ENCODE measurements at regions not wholly inside any gene's neighbourhood (a gene's known extent, or its start where the extent isn't known, plus 50 kb on each side); places are given as distances from the start of the nearest gene placed in this dataset.
"Not testable (repeated sequence)": the region's sequence is repeated elsewhere in the genome, so short reads cannot be mapped to it uniquely, and the experiment has no call there.

DNA sequence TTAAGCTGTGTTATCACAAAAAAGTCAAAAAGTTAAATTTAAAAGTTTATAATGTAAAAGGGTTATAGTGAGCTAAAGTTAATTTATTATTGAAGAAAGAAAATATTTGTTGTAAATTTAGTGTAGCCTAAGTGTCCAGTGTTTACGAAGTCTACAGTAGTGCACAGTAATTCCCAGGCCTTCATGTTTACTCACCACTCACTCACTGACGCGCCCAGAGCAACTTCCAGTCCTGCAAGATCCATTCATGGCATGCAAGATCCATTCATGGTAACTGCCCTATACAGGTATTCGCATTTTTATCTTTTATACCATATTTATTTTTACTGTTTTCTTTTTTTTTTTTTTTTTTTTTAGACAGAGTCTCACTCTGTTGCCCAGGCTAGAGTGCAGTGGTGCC lies 69.5 kb downstream of the TPRA1 start:
- ATAC-seq (no peak), DNase-seq (no peak)
- Mint-ChIP-seq H3K36me3 (ENCODE audit: low read depth) (no peaks in the 10 kb centered on the region), H3K27me3 (peaks cover 19% of the 10 kb centered on the region), H3K27ac (no peak overlapping the region), H3K4me3 (no peak overlapping the region), H3K9me3 (no peaks in the 10 kb centered on the region), H3K4me1 (no peaks in the 10 kb centered on the region)

- H3K27me3 Mint-ChIP-seq: peaks cover 19% of the 10 kb centered on the region
- no peak overlapping the region for H3K4me3 Mint-ChIP-seq
- DNase-seq (no peak), ATAC-seq (no peak)
- no peaks in the 10 kb centered on the region for H3K36me3 Mint-ChIP-seq (ENCODE audit: low read depth)
- H3K9me3 Mint-ChIP-seq: no peaks in the 10 kb centered on the region
- H3K4me1 Mint-ChIP-seq: no peaks in the 10 kb centered on the region
- no peak overlapping the region for H3K27ac Mint-ChIP-seq
Measured at GRCh38 chr3:127518456-127519081, 72.0 kb downstream of the TPRA1 start.

DNA sequence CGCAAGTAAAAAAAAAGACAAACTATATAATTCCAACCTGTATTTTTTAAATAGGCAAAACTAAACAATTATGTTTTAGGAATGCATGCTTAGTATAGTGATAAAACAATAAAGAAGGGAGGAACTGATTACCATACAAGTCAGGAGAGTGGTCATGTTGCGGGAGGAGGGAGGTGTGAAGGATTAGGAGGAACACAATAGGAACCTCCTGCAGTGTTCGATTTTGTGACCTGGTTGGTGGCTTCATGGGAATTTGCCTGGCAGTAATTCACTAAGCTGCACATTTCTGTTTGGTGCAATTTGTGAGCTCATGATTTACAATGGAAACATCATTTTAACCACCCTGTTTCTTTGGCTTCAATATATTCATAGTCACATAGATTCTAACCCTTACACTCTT lies 78.3 kb downstream of the TPRA1 start:
- H3K36me3 Mint-ChIP-seq (ENCODE audit: low read depth): no peaks in the 10 kb centered on the region
- DNase-seq: no peak
- H3K9me3 Mint-ChIP-seq: no peaks in the 10 kb centered on the region
- no peaks in the 10 kb centered on the region for H3K4me1 Mint-ChIP-seq
- ATAC-seq: no peak
- no peak overlapping the region for H3K4me3 Mint-ChIP-seq
- peaks cover 24% of the 10 kb centered on the region for H3K27me3 Mint-ChIP-seq
- H3K27ac Mint-ChIP-seq: no peak overlapping the region

DNA sequence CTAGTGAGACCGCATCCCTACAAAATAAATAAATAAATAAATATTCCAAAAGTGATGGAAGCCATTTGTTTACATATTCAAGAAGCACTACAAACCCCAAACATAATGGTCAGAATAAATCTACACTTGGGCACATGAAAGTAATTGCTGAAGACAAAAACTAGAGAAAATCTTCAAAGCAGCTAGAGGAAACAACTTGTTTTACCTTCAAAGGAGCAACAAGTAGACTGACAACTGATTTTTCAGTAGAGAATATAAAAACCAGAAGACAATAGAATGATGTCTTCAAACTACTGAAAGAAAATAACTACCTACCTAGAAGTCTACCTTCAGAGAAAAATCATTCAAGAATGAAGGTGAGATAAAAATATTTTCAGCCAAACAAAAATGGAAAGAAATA lies 89.4 kb downstream of the TPRA1 start:
- no peak for ATAC-seq
- H3K36me3 Mint-ChIP-seq (ENCODE audit: low read depth): peaks cover 4% of the 10 kb centered on the region
- H3K4me3 Mint-ChIP-seq: no peak overlapping the region
- no peak overlapping the region for H3K27ac Mint-ChIP-seq
- peaks cover 29% of the 10 kb centered on the region for H3K27me3 Mint-ChIP-seq
- no peak for DNase-seq
- peaks cover 21% of the 10 kb centered on the region for H3K9me3 Mint-ChIP-seq
- H3K4me1 Mint-ChIP-seq: no peaks in the 10 kb centered on the region

- Mint-ChIP-seq H3K27ac (no peak overlapping the region), H3K27me3 (peaks cover 28% of the 10 kb centered on the region)
Measured at GRCh38 chr3:127497676-127498075, 92.9 kb downstream of the TPRA1 start.

DNA sequence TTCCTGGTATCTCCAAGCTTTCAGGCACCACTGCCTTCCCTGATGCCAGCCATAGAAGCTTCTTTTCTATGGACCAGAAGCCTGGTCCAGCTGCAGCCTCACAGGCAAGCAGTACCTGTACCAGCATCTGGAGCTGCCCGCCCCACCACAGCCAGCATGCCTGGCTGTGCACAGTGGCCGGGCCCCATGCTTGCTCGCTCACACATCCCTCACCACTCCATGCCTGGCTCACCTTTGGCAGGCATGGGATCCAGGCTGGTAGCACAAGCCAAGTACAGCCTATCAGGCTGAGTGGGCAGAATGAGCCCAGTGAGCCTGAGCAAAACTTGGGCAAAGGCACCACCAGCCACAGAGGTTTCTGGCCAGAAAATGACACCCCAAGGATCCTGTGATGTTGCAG lies 93.4 kb downstream of the TPRA1 start:
- no peak for ATAC-seq
- no peaks in the 10 kb centered on the region for H3K4me1 Mint-ChIP-seq
- H3K36me3 Mint-ChIP-seq (ENCODE audit: low read depth): peaks cover 4% of the 10 kb centered on the region
- peaks cover 27% of the 10 kb centered on the region for H3K27me3 Mint-ChIP-seq
- no peak overlapping the region for H3K27ac Mint-ChIP-seq
- peaks cover 15% of the 10 kb centered on the region for H3K9me3 Mint-ChIP-seq
- no peak for DNase-seq
- H3K4me3 Mint-ChIP-seq: no peak overlapping the region

More at GRCh38 chr3:127497676-127498075, 92.9 kb downstream of the TPRA1 start:
- DNase-seq (no peak), ATAC-seq (no peak)
- Mint-ChIP-seq H3K36me3 (ENCODE audit: low read depth) (peaks cover 4% of the 10 kb centered on the region), H3K4me3 (no peak overlapping the region), H3K4me1 (no peaks in the 10 kb centered on the region), H3K9me3 (peaks cover 19% of the 10 kb centered on the region)

GRCh38 chr3:127495821-127496655 lies 94.5 kb downstream of the TPRA1 start:
- no peak for DNase-seq
- Mint-ChIP-seq H3K9me3 (peaks cover 11% of the 10 kb centered on the region), H3K27ac (no peak overlapping the region), H3K4me1 (no peaks in the 10 kb centered on the region), H3K4me3 (no peak overlapping the region), H3K27me3 (peaks cover 35% of the 10 kb centered on the region), H3K36me3 (ENCODE audit: low read depth) (peaks cover 4% of the 10 kb centered on the region)
- ATAC-seq: no peak

- Mint-ChIP-seq H3K27me3 (peaks cover 37% of the 10 kb centered on the region), H3K4me3 (no peak overlapping the region), H3K36me3 (ENCODE audit: low read depth) (no peaks in the 10 kb centered on the region), H3K4me1 (no peaks in the 10 kb centered on the region), H3K9me3 (no peaks in the 10 kb centered on the region), H3K27ac (no peak overlapping the region)
- ATAC-seq (no peak), DNase-seq (no peak)
Measured at GRCh38 chr3:127493924-127494646, 96.4 kb downstream of the TPRA1 start.

- Mint-ChIP-seq H3K27me3 (peaks cover 46% of the 10 kb centered on the region), H3K27ac (no peak overlapping the region), H3K4me1 (no peaks in the 10 kb centered on the region), H3K9me3 (no peaks in the 10 kb centered on the region), H3K4me3 (no peak overlapping the region), H3K36me3 (ENCODE audit: low read depth) (no peaks in the 10 kb centered on the region)
- no peak for DNase-seq
- ATAC-seq: no peak
Measured at GRCh38 chr3:127492426-127492825, 98.1 kb downstream of the TPRA1 start.

- Mint-ChIP-seq H3K36me3 (ENCODE audit: low read depth) (no peaks in the 10 kb centered on the region), H3K9me3 (no peaks in the 10 kb centered on the region), H3K27me3 (peaks cover 51% of the 10 kb centered on the region), H3K4me3 (no peak overlapping the region), H3K27ac (no peak overlapping the region), H3K4me1 (no peaks in the 10 kb centered on the region)
- ATAC-seq (no peak), DNase-seq (no peak)
Measured at GRCh38 chr3:127491909-127492308, 98.6 kb downstream of the TPRA1 start.

DNA sequence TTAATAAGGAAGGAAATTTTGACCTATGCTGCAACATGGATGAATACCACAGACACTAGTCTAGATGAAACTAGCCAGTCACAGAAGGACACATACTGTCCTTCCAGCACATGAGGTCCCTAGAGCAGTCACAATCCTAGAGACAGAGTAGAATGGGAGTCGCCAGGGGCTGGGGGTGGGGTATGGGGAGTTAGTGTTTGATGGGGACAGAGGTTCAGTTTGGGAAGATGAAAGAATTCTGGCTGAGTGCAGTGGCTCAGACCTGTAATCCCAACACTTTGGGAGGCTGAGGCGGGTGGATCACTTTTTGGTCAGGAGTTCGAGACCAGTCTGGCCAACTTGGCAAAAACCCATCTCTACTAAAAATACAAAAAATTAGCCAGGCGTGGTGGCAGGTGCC lies 99.2 kb downstream of the TPRA1 start:
- H3K27me3 Mint-ChIP-seq: peaks cover 53% of the 10 kb centered on the region
- H3K27ac Mint-ChIP-seq: no peak overlapping the region
- H3K4me1 Mint-ChIP-seq: no peaks in the 10 kb centered on the region
- no peaks in the 10 kb centered on the region for H3K36me3 Mint-ChIP-seq (ENCODE audit: low read depth)
- DNase-seq (no peak), ATAC-seq (no peak)
- no peaks in the 10 kb centered on the region for H3K9me3 Mint-ChIP-seq
- H3K4me3 Mint-ChIP-seq: no peak overlapping the region

GRCh38 chr3:127491024-127491305 lies 99.6 kb downstream of the TPRA1 start:
- ATAC-seq; H3K36me3 Mint-ChIP-seq (ENCODE audit: low read depth); H3K4me1 Mint-ChIP-seq; DNase-seq; H3K9me3 Mint-ChIP-seq; H3K4me3 Mint-ChIP-seq; H3K27ac Mint-ChIP-seq: not testable (repeated sequence)
- H3K27me3 Mint-ChIP-seq: peaks cover 54% of the 10 kb centered on the region

DNA sequence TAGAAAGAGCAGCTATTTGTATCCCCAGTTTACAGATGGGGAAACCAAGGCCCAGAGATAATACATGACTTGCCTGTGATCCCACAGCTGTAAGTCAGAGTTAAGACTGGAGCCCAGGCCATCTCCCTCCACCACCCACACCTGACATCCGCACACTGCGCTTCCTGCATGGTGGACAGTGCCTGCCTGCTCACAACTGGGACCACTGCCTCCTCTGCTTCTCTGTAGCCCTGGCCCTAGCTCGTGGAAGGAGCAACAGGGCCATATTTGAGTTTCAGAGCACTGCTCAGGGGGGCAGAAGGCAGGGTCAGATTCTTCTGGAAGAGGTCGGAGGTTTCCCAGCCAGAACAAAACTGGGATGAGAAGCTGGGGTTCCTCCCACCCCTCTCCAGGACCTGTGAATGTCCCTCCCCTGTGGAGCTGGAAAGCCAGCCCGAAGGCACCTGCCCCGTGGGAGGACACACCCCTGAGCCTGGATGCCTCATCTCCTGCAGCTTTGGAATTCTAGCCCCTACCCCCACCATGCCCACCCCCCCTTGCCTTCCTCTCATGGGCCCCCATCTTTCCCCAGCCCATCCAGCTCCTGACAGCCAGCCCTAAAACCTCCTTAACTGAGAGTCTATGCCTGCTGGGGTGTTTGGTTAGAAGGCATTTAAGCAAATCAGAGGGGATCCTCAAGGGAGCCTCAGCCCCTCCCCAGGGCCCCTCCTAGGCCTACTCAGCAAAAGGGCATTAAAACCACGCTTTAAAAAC lies 100.1 kb downstream of the TPRA1 start:
- ATAC-seq: no peak
- peaks cover 1% of the 10 kb centered on the region for H3K4me1 Mint-ChIP-seq
- H3K9me3 Mint-ChIP-seq: no peaks in the 10 kb centered on the region
- no peaks in the 10 kb centered on the region for H3K36me3 Mint-ChIP-seq (ENCODE audit: low read depth)
- no peak for DNase-seq
- no peak overlapping the region for H3K4me3 Mint-ChIP-seq
- no peak overlapping the region for H3K27ac Mint-ChIP-seq
- H3K27me3 Mint-ChIP-seq: peaks cover 50% of the 10 kb centered on the region

DNA sequence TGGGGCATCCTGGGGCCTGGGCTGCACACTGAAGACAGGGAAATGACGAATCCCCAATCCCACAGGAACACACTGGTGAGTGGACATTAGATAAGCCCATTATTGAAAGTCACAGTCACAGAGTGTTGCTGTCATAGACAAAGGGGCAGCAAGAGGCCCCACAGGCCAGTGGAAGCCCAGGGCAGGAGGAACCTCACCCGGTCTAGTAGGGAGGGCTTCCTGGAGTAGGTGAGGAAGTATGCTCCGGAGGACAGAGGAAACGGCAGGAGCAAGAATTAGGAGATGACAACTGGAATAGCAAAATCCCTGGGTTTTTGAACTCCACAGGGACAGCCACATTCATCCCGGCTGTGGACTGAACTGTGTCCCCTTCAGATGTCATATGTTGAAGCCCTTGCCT lies 101.2 kb downstream of the TPRA1 start:
- ATAC-seq: no peak
- H3K27me3 Mint-ChIP-seq: peaks cover 55% of the 10 kb centered on the region
- H3K4me3 Mint-ChIP-seq: no peak overlapping the region

More for the DNA sequence above, 101.2 kb downstream of the TPRA1 start:
- Mint-ChIP-seq H3K36me3 (ENCODE audit: low read depth) (no peaks in the 10 kb centered on the region), H3K9me3 (no peaks in the 10 kb centered on the region), H3K4me1 (peaks cover 12% of the 10 kb centered on the region), H3K27ac (no peak overlapping the region)
- no peak for DNase-seq

Data from activated naive CD8-positive, alpha-beta T cell treated with anti-CD3 and anti-CD28 coated beads, Interleukin-2, amount 50 U/mL, for 24 hours (primary cell).